Ishikawa (cell line): ENCODE measurements at regions not wholly inside any gene's neighbourhood (a gene's known extent, or its start where the extent isn't known, plus 50 kb on each side); places are given as distances from the start of the nearest gene placed in this dataset.

ENCODE experiments used
- CEBPB ChIP-seq: IDR thresholded peaks from 2 replicates; pipeline ENCODE4 v1.6.1; 2012
- CREB1 ChIP-seq: IDR thresholded peaks from 2 replicates; pipeline ENCODE4 v1.6.1; 2012; ENCODE audit warnings: low read depth
- EGR1 ChIP-seq: IDR thresholded peaks from 2 replicates; pipeline ENCODE4 v1.6.1; 2012
- EP300 ChIP-seq: IDR thresholded peaks from 2 replicates; pipeline ENCODE4 v1.6.1; 2012; ENCODE audit warnings: borderline replicate concordance
- FOXM1 ChIP-seq: IDR thresholded peaks from 2 replicates; pipeline ENCODE4 v1.6.1; 2012; ENCODE audit warnings: low read depth, borderline replicate concordance
- MAX ChIP-seq: IDR thresholded peaks from 2 replicates; pipeline ENCODE4 v1.6.1; 2012
- NFIC ChIP-seq: IDR thresholded peaks from 2 replicates; pipeline ENCODE4 v1.6.1; 2012
- RAD21 ChIP-seq: IDR thresholded peaks from 2 replicates; pipeline ENCODE4 v1.6.1; 2012; ENCODE audit warnings: low read depth
- REST ChIP-seq: IDR thresholded peaks from 2 replicates; pipeline ENCODE4 v1.6.1; 2012; ENCODE audit warnings: low read depth, mild to moderate bottlenecking
- TAF1 ChIP-seq: IDR thresholded peaks from 2 replicates; pipeline ENCODE4 v1.6.1; 2012; ENCODE audit warnings: low read depth, mild to moderate bottlenecking
- TCF12 ChIP-seq: IDR thresholded peaks from 2 replicates; pipeline ENCODE4 v1.6.1; 2012; ENCODE audit warnings: low read depth
- TEAD4 ChIP-seq: IDR thresholded peaks from 2 replicates; pipeline ENCODE4 v1.6.1; 2012
- USF1 ChIP-seq: IDR thresholded peaks from 2 replicates; pipeline ENCODE4 v1.6.1; 2012
- YY1 ChIP-seq: IDR thresholded peaks from 2 replicates; pipeline ENCODE4 v1.6.1; 2012; ENCODE audit warnings: low read depth
- ZBTB7A ChIP-seq: IDR thresholded peaks from 2 replicates; pipeline ENCODE4 v1.6.1; 2012; ENCODE audit warnings: low read depth

- TF ChIP-seq MAX (no peak), FOXM1 (no peak), EP300 (no peak), YY1 (no peak), CEBPB (no peak), TAF1 (no peak), NFIC (no peak), TCF12 (no peak), ZBTB7A (no peak), EGR1 (no peak), TEAD4 (no peak), REST (no peak), RAD21 (no peak)
These were observed 68.8 kb upstream of the CDC42EP3 start for GRCh38 chr2:37740164-37740739.

GRCh38 chr2:37742286-37742685, 70.8 kb upstream of the CDC42EP3 start:
- TF ChIP-seq EGR1: no peak
- TF ChIP-seq CREB1: no peak
- no peak for TF ChIP-seq TAF1
- no peak for TF ChIP-seq REST

- TF ChIP-seq TEAD4 (no peak), EGR1 (no peak), USF1 (no peak), TAF1 (no peak), FOXM1 (no peak), CEBPB (no peak), EP300 (no peak), YY1 (no peak), RAD21 (no peak), NFIC (no peak), REST (no peak), CREB1 (no peak), ZBTB7A (no peak), TCF12 (no peak), MAX (no peak)
These were observed 72.6 kb upstream of the CDC42EP3 start for GRCh38 chr2:37744010-37744409.

GRCh38 chr2:37746883-37747282, 75.4 kb upstream of the CDC42EP3 start:
- no peak for TF ChIP-seq CREB1
- TF ChIP-seq ZBTB7A: no peak
- no peak for TF ChIP-seq TAF1
- no peak for TF ChIP-seq YY1

GRCh38 chr2:37748541-37748940, 77.1 kb upstream of the CDC42EP3 start:
- TF ChIP-seq CEBPB (no peak), YY1 (no peak), USF1 (no peak), RAD21 (no peak), NFIC (no peak), FOXM1 (no peak), EP300 (no peak), EGR1 (no peak), TAF1 (no peak), ZBTB7A (no peak), CREB1 (no peak), MAX (no peak), REST (no peak), TEAD4 (no peak), TCF12 (no peak)
